Activated CD8-positive, alpha-beta memory T cell treated with anti-CD3 and anti-CD28 coated beads, Interleukin-2, amount 50 U/mL, for 1 hour (primary cell): ENCODE measurements at regions not wholly inside any gene's neighbourhood (a gene's known extent, or its start where the extent isn't known, plus 50 kb on each side); places are given as distances from the start of the nearest gene placed in this dataset.

ENCODE experiments used
- DNase-seq: peaks from one replicate; pipeline ENCODE4 v3.0.0-alpha.2; 2020; ENCODE audit errors: extremely low read depth

DNA sequence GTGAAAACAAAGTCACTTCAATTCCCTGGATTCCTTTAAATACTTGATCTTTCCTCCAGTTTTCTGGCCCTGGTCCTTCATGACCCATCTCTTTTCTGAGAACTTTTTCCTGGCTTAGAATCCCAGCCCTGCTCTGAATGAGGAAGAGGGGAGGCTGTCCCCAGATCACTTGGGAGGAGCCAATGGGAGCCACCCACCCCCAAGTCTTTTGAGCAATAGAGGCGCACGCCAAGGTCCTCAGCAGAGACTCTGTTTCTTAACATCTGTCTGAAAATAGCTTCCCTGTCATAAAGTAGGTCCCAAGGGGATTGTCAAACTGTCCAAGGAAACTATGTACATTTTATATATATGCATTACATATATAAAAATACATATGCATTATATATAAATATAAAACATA, 126.8 kb downstream of the ADRA2A start:
- no peak for DNase-seq

DNA sequence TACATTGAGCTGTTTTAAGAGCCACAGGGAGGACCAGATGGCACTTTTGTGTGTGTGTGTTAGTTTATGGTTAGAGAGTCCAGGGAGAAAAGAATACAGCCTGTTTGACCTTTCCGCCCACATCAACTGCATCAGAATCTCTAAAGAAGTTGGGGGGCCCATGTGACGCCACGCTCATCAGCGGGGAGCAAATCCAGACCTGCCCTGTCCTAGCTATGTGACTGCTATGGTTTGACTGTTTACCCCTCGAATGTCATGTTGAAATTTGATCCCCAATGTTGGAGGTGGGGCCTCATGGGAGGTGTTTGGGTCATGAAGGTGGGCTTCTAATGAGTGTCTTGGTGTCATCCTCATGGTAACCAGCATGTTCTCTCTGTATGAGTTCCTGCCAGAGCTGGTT, 128.0 kb downstream of the ADRA2A start:
- DNase-seq = no peak

DNA sequence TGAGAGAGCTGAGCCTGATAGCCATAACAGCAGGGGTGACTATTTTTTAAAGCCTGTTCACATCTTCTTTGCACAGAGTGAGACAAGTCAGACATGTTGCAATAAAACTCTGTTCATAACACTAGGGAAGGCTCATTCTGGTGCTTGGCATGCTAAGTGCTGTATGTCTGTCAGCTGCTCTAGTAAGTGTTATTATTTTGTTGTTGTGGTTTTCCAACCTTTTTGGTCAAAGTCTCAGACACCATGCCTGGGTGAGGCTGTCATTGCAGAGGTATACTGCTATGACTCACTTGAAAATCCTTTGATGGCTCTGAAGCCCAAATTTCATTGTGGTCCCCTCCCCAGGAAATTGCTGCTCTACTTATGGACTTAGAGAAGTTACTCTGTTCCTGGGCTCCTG, 129.7 kb downstream of the ADRA2A start:
- DNase-seq = no peak

DNA sequence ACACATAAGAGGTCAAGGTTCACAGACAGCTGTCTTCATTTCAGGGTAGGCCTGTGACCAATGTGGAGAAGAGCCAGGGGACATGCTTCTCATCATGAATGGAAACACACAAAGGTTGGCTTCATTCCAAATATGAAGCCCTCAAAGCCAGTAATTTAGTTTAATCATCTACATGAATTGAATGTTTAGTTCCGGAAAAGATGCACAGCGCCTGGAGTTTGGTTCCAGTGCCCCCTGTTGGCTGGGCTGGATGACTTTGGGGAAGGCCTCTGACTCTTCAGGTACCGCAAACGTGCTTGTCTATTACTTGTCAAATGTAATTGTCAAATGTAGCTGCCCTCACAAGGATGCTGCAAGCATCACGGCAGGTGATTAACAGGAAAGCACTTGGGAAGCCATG, 130.7 kb downstream of the ADRA2A start:
- DNase-seq = no peak

DNA sequence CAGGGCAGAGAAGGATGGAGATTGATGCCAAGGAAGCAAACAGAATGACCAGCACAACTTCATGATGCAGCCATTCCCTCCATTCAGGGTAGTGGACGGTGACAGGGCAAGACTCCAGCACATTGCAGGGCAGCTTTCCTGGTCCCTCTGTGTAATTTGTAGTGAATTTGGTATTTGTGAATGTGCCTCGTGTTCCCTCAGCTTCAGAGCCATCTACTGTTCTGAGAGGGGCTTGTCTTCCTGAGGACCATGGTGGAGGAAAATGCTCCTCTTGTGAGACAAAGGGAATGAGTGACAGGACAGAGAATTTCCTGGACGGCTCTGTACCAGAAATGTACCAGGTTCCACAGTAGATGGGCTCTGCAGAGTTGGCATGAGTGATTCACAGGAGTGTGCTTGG, 132.1 kb downstream of the ADRA2A start:
- DNase-seq = no peak

DNA sequence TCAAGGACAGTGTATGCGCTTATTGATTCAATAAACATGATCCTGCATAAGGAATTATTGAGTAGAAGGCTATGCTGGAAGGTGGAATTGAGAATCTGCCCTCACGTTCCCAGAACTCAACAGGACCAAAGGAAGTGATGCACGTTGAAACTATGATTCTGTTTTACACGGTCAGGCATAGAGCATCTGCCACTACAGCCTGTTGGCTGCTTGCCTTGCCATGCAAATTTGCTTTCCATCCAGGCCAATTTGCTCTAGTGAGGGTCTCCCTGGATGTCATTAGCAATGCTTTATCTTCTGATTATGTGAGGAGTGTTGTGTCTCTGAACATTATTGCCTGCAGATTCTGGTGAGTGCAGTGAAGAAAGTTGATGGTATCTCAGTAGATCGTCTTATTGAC, 132.9 kb downstream of the ADRA2A start:
- DNase-seq = no peak

DNA sequence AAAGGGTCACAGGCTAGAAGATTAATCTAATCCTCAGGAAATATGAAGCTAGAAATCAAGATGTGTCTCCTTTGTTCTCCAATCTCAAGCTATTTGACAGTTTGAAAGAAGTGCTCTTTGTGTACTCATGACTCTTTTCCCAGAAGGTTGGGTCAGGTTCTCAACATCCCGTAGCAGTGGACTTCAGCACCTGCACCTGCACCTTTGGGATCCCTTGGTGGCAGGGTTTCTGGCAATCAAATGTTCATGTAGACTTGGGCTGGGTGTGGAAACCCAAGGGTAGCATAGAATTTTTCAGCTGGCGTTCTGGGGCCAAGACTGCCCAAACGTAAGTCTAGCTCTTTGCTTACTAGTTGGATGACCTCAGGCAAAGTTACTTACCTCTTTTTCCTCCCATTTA, 134.4 kb downstream of the ADRA2A start:
- no peak for DNase-seq

DNA sequence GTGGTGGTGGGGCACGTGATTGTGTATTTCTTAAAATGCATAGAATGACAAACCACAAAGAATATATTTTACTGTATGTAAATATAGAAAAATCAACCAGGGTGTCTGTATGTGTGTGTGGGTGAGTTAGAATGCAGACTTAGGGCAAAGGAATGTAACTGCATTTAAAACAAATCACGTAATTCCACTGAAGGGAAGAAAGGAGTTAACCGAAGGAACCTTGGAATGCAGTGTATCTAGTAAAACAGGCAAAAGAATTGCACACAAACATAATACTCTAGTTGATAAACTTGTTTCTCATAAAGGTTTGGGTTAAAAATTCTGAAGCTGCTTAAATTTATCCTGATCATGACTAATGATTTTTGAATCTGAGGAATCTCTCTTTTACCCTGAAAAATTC, 134.9 kb downstream of the ADRA2A start:
- DNase-seq = no peak

DNA sequence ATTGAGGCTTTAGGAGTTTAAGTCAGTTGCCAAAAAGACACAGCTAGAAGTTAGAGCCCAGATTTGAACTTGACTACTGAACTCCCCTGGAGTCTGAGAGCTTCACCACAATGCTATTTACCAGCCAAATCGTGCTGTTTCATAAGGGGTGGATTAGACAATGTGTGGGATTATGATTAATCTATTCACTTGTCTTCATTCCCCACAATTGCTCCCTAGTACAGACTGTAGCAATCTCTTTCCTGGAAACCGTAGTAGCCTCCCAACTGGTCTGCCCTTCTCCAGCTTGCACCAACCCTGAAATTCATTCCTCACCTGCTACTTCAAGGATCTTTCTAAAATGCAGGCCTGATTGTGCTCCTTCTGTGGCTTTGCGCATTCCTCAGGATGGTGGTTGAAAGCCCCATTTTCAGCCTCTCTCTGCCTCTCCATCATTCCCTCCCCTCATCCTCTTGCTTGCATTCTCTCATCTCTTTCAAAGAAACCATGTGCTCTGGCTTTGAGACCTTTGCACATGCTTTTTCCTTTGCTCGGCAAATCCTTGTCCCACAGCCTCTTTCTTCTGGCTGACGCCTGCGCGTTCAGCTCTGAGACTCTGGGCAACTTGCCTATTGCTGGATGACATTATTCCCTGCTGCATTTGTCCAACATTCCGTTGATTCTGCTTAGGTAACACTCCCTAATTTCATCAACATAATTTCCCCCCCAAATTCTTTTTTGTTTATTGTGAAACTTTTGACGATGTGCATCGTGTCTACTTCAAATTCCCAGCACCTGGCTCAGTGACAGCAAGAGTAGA, 145.1 kb downstream of the ADRA2A start:
- DNase-seq = no peak

DNA sequence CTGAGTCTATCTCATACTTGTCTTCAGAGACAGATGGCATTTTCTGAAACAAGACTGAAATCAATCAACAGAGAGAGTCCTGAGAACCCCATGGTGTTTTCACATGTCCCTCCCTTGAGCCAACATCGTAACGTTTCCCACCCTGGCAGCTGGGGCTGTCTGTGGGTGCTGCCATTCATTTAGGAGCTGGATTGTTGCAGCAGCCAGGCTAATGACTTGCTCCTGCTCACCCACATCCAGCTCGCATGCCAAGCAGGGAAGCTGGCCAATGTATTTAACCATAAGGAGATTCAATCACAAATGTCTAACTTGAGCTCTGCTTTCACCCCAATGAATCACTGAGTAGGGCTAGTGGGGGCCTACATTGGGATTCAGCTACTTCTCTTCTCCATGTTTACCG, 146.1 kb downstream of the ADRA2A start:
- no peak for DNase-seq

DNA sequence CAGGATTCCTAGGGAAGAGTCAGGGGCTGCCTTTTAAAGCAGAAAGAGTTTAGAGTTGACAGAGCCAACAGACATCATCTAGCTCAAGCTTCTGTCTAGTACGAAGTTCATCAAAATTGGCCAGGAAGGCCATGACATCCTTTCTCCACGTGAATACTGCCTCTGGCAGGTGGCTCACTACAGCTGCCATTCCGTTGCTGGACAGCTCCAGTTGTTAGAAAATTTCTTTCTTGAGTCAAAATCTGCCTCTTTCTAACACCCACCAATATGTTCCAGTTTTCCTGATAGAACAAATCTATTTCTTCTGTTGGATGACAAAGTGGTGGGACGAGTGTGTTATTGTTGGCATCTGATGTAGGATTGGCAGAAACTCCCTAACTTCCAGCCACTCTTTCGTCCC, 154.9 kb downstream of the ADRA2A start:
- no peak for DNase-seq

DNA sequence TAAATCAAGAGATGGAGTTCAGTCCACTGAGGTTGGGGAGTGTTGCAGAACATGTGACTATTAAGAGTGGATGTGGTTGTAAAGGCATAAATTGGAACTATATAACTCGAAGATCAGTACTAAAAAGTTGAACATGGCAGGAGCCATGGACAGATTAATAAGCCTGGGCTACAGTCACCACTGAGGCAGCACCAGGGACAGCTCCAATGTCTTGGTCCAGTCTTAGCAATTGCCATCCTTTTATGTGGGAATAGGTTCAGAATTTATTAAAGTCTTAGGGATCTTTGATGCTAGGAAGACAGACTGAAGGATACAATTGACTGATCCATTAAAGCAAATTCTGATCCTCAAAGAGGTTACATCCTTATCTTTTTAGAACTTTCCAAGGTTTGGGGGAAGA, 156.6 kb downstream of the ADRA2A start:
- DNase-seq = no peak

DNA sequence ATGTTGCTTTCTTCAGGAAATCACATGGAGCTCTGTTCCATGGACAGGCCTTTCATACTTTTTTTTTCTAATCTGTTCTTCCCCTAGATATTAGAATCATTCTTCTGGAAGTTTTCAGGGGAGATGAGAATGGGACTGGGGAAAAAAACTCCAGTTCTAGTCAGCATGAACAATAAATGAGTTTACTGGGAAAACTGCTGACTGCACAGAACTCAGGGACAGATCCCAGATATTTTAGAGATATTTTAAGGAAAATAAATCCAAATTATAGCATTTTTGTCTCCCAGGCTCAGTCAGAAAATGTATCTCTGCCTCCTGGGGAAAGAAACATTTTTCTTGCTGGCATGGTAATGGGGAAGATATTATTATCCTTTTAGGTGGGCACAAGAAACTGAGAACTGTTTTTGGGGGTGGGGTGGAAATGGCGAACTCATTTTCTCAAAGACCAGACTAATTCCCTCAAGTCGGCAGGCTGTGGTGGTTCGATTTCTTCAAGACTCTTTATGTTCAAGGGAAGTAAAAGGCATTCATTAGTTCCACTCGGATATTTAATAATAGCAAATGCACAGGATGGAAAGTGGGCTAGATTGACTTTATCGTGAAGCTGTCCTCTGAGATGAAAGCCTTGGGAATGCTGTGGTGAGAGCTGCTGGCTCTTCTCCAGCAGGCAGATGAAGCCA, 157.5 kb downstream of the ADRA2A start:
- no peak for DNase-seq

DNA sequence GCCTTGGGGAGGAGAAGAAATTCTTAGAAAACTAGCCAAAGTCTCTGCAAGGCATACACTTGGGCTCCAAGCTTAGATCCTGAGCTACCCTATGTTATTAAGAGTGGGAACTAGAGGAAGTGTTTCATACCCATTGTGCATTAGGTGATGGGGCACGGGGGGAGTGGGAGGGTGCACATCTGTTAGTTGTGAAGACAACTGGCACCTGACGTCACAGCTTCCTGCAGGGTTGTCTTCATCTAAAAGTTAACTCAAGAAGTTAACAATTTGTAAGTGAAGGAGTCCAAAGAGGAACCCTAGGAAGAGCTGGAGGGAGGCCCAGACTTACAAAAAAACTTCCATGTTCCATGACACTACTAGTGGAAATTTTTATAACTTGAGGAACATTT, 158.1 kb downstream of the ADRA2A start:
- no peak for DNase-seq

DNA sequence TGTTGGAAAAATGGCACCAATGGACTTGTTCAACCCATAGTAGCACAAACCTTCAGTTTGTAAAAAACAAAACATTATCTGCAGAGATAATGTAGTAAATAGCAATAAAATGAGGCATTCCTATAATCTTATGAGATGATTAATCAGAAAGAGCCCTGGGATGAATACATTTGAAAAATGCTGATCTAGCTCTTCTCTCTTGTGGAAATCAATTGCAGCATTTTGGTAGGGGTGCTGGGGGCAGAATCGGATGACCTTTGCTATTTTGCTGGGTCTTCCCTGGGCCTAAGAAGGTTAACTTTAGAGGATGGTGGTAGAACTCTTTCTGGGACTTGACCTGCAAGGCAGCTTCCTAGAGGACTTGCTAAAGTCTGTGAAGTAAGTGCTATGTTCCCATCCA, 163.5 kb downstream of the ADRA2A start:
- no peak for DNase-seq

DNA sequence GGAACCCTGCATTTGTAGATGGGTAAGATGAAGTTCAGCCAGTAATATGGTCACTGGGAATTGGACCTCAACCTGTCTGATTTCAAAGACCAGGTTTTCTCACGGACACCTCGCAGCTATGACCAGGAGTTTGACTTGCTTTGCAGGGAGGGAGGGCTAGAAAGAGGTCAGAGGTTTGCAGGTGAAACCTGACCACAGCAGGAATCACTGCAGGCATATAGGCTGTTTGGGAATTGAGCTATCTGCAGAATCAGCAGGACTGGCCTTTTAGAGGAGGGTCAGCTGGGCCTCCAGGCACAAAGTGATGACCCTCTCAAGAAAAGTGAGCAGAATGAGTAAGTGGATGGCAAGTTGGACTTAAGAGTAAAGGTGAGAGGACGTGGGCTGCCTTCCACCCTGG, 166.3 kb downstream of the ADRA2A start:
- DNase-seq = no peak

DNA sequence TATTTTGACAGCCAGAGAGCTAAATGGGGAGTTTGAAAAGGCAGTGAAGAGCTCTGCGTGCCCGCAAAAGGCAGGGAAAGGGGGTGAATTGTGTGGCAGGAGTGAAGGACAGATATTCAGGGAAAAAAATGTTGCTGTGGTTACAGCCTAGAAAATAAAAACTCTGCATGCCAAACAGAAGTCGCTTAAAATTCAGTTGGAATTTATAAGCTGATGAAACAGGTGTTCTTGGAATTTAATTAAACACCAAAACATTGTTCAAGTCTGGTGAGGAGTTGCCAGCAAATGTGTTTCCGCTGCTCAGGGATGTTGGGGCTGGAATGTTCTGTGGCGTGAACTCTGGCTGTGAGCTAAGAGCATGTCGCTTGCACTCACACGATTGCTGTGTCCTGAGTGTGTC, 169.3 kb downstream of the ADRA2A start:
- DNase-seq = no peak

DNA sequence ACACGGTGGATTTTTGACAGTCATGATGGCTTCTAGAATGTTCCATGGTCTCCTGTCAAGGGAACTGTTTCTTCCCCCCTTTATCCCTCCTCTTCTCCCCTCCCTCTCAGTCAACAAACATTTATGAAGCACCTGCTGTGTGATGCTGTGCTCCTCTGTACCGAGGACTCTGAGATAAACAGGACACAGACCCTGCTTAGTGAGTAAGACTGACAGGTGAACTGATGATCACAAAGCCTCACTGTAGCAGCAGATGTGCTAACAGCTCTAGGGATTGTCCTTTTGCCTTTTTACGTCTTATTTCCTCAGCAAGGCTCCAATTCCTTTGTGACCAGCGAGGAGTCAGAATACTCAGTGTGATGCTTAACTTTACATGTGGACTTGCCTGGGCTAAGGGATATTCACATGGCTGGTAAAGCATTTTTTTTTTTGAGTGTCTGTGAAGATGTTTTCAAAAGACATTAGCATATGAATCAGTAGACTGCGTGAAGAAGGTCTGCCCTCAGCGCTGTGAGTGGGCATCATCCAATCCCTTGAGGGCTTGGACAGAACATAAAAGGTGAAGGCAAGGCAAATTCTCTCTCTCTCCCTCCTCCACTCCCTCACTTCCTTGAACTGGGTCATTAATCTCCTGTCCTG, 170.1 kb downstream of the ADRA2A start:
- DNase-seq = no peak

DNA sequence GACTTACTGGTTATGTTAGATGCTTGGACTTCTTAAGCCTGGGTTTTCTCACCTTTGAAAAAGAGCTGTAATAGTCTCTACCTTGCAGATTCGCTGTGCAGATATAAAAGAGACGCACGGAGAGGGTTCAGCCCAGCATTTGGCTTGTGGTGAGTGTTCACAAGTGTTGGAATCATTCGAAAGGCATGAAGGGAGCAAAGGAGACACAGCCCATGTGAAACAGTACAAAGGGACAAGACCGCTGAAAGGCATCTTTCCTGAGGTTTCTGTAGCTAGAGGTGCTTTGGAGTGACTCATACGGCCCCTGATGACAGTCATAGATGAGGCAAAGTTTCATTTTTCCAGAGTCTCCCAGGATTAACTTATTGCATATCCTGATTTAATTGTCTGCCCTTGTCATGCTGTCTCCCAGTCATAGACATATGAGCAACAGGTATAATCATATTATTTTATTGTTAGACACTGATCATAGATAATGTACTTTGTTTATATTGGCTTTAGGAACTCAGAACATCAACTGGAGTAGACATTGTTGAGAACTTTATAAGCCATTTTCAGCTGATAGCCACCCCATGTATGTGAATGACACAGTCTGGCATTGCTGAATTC, 171.1 kb downstream of the ADRA2A start:
- no peak for DNase-seq

DNA sequence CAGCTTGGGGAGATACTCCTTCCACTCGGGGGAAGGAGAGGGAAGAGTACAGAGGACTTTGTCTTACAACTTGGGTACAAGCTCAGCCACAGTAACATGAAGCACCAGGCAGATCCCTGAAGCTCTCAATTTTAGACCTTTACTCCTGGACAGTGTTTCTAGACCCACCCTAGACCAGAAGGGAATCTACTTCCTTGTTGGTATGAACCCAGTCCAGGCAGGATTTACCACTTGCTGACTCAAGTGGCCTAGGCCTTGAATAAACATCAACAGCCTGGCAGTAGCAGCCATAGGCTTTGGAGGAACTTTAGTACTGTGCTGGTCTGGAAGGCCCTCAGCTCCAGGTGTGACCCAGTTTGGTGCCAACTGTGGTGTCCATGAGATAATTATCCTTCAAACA, 173.1 kb downstream of the ADRA2A start:
- DNase-seq = no peak

DNA sequence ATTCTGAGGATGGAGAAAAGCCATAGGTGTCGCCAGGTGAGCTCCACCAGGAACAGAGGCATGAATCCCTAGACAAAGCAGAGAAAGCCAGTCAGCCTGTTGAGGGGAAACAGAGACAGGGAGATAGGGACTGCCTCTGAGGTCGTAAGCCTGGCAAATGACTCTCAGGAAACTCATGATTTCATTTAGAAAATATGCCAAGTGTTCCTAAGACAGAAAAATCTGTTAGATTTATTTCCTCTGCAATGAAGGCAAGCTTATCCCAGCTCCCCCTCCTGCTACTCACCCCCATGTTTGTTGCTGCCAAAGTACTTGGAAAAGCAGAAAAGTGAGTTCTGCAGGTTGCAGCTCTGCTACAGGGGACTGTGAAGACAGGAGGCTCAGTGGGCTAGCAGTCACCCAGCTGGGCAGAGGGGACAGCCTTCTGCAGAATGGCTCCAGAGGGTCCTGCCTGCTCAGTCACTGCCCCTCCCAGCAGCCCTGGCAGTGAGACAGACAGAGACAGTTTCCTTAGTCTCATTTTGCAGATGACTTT, 184.3 kb downstream of the ADRA2A start:
- DNase-seq = no peak

DNA sequence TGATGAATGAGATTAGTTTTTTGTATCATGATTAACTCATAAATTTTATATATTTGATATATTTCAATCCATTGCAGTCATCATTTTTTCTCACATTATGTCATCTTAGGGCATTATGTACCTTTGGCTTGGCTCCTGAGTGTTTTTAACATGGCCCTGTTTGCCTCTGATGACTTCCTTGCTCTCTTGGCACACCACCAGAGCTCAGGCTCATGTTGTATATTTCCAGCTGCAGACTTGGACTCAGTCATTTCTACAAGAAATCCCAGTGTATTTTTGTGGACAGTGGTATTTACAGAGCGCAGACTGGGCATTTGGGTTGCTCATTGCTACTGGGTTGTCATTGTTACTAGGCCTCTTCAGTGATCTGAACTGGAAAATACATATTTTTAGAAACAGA, 188.5 kb downstream of the ADRA2A start:
- no peak for DNase-seq

DNA sequence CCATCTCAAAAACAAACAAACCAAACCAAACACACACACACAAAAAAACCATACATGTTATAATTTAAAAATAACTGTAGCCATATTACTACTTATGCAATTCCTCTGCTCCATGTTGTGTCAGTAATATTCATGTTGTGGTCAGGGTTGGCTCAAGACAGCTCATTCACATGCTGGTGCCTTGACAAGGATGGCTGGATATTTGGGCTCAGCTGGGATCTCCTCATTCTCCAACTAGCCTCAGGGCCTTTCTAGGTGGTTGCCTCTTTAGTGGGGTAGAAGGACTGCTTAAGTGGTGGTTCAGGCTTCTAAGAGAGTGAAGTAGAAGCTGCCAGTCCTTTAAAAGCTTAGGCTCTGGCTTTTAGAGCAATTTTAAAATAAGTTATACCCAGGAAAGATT, 189.3 kb downstream of the ADRA2A start:
- no peak for DNase-seq
